Mesendoderm (in vitro differentiated cells): ENCODE measurements at regions not wholly inside any gene's neighbourhood (a gene's known extent, or its start where the extent isn't known, plus 50 kb on each side); places are given as distances from the start of the nearest gene placed in this dataset.

Experiments used
- DNase-seq: peaks from one replicate; pipeline ENCODE4 v3.0.0; 2013
- H2AK5ac ChIP-seq: 2 replicates; pipeline ENCODE4 v1.6.1; 2013; ENCODE audit warnings: low read length, inconsistent platforms
- H2BK120ac ChIP-seq: 2 replicates; pipeline ENCODE4 v1.6.1; 2013; ENCODE audit warnings: low read depth, mild to moderate bottlenecking, low read length, moderate library complexity, mixed read lengths
- H2BK15ac ChIP-seq: replicated peaks from 2 replicates; pipeline ENCODE4 v1.6.1; 2013; ENCODE audit warnings: low read depth, mild to moderate bottlenecking, moderate library complexity
- H2BK5ac ChIP-seq: 2 replicates; pipeline ENCODE4 v1.6.1; 2013; ENCODE audit warnings: low read length, inconsistent platforms
- H3K18ac ChIP-seq: 2 replicates; pipeline ENCODE4 v1.6.1; 2013; ENCODE audit warnings: mild to moderate bottlenecking, low read length, mixed read lengths
- H3K23ac ChIP-seq: one replicate; pipeline ENCODE4 v1.6.1; 2013; ENCODE audit warnings: low read length
- H3K27ac ChIP-seq: 2 replicates; pipeline ENCODE4 v1.5.1; 2013; ENCODE audit warnings: low read depth, mild to moderate bottlenecking, inconsistent platforms, low read length, moderate library complexity
- H3K27me3 ChIP-seq: 2 replicates; pipeline ENCODE4 v1.6.1; 2013; ENCODE audit warnings: low read length, control low read depth, mild to moderate bottlenecking, inconsistent platforms; ENCODE audit not compliant: insufficient read depth, poor library complexity
- H3K36me3 ChIP-seq: 2 replicates; pipeline ENCODE4 v1.6.1; 2013; ENCODE audit warnings: low read length, inconsistent platforms; ENCODE audit not compliant: control insufficient read depth, insufficient read depth
- H3K4ac ChIP-seq: one replicate; pipeline ENCODE4 v1.6.1; 2013; ENCODE audit warnings: low read depth, mild to moderate bottlenecking, low read length, moderate library complexity
- H3K4me1 ChIP-seq: 2 replicates; pipeline ENCODE4 v1.6.1; 2013; ENCODE audit warnings: low read depth, low read length, inconsistent platforms; ENCODE audit not compliant: control insufficient read depth
- H3K4me2 ChIP-seq: 2 replicates; pipeline ENCODE4 v1.6.1; 2013; ENCODE audit warnings: low read length
- H3K4me3 ChIP-seq: 2 replicates; pipeline ENCODE4 v1.5.1; 2013; ENCODE audit warnings: mild to moderate bottlenecking, low read length
- H3K56ac ChIP-seq: one replicate; pipeline ENCODE4 v1.6.1; 2013; ENCODE audit warnings: low read length
- H3K79me1 ChIP-seq: 2 replicates; pipeline ENCODE4 v1.6.1; 2013; ENCODE audit warnings: low read length, inconsistent platforms
- H3K79me2 ChIP-seq: 2 replicates; pipeline ENCODE4 v1.6.1; 2013; ENCODE audit warnings: mild to moderate bottlenecking, low read length; ENCODE audit not compliant: control insufficient read depth, insufficient read depth
- H3K9ac ChIP-seq: 2 replicates; pipeline ENCODE4 v1.6.1; 2013; ENCODE audit warnings: low read length, inconsistent platforms
- H4K5ac ChIP-seq: one replicate; pipeline ENCODE4 v1.6.1; 2013; ENCODE audit warnings: low read length
- H4K8ac ChIP-seq: one replicate; pipeline ENCODE4 v1.6.1; 2013; ENCODE audit warnings: low read depth, mild to moderate bottlenecking, control low read depth, low read length, moderate library complexity
- WGBS: extraction: QIAGEN DNeasy Blood & Tissue Kit; methylation state at CpG from one replicate; pipeline ENCODE4 v1.1.7; 2013; ENCODE audit warnings: low lambda C conversion rate, missing lambda C conversion rate; ENCODE audit not compliant: insufficient coverage; ENCODE audit errors: extremely low coverage; 5-methylcytosine and 5-hydroxymethylcytosine counted together

DNA sequence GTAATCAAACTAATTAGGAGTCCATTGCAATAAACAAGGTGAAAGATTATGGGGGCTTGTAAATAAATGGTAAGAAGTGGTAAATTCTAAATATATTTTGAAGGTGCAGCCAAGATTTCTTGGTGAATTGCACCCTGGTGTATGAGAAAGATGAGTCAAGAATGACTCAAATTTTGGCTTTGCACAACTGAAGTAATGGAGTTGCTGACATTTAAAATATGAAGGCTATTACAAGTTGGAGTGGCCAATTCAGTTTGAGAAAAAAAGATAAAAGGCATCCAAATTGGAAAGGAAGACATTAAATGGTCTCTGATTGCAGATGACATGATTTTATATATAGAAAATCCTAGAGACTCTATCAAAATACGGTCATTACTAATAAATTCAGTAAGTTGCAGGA is 2330.6 kb downstream of the MAT2B start:
- no peak overlapping the region for H2BK5ac ChIP-seq
- H4K8ac ChIP-seq: no peak overlapping the region
- no peak overlapping the region for H3K56ac ChIP-seq
- H3K9ac ChIP-seq: no peak overlapping the region
- no CpG with 5 or more reads among the region's 1 CpG for WGBS
- no peak overlapping the region for H3K27ac ChIP-seq
- H3K27me3 ChIP-seq: no peaks in the 10 kb centered on the region
- H2BK120ac ChIP-seq: no peak overlapping the region
- no peak overlapping the region for H2AK5ac ChIP-seq
- H3K18ac ChIP-seq: no peak overlapping the region
- H3K36me3 ChIP-seq: no peaks in the 10 kb centered on the region
- H3K4ac ChIP-seq: no peak overlapping the region
- H4K5ac ChIP-seq: no peak overlapping the region
- no peak overlapping the region for H3K23ac ChIP-seq
- no peak for DNase-seq
- no peak overlapping the region for H2BK15ac ChIP-seq
- H3K4me2 ChIP-seq: no peak overlapping the region
- H3K79me2 ChIP-seq: no peaks in the 10 kb centered on the region
- H3K79me1 ChIP-seq: no peaks in the 10 kb centered on the region
- H3K4me1 ChIP-seq: no peaks in the 10 kb centered on the region
- H3K4me3 ChIP-seq: no peak overlapping the region

DNA sequence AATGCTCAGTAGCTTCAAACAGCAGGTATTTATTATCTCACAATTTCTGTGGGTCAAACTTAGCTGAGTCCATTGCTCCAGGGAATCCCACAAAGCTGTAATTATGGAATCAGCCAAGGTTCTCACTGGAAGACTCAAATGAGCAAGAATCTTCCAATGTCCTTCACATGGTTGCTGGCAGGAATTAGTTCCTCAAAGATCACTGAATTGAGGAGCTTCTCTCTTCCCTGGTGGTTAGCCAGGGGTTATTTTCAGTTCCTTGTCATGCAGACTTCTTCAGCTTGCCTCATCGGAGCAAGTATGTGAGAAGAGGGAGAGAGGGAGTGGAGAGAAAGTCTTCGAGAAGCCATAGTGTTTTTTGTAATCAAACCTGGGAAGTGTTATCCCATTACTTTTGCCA is 2331.9 kb downstream of the MAT2B start:
- no peak overlapping the region for H3K9ac ChIP-seq
- H3K23ac ChIP-seq: no peak overlapping the region
- H4K8ac ChIP-seq: no peak overlapping the region
- H3K56ac ChIP-seq: no peak overlapping the region
- no peaks in the 10 kb centered on the region for H3K27me3 ChIP-seq
- H3K4me2 ChIP-seq: no peak overlapping the region
- no peak overlapping the region for H2BK120ac ChIP-seq
- no peaks in the 10 kb centered on the region for H3K4me1 ChIP-seq
- H3K79me2 ChIP-seq: no peaks in the 10 kb centered on the region
- no peak overlapping the region for H2AK5ac ChIP-seq
- no CpG with 5 or more reads among the region's 2 CpGs for WGBS
- no peak overlapping the region for H3K27ac ChIP-seq
- H2BK15ac ChIP-seq: no peak overlapping the region
- no peak overlapping the region for H3K4ac ChIP-seq
- H3K79me1 ChIP-seq: no peaks in the 10 kb centered on the region
- no peak for DNase-seq
- H3K4me3 ChIP-seq: no peak overlapping the region
- H2BK5ac ChIP-seq: no peak overlapping the region
- no peak overlapping the region for H4K5ac ChIP-seq
- no peaks in the 10 kb centered on the region for H3K36me3 ChIP-seq
- H3K18ac ChIP-seq: no peak overlapping the region

DNA sequence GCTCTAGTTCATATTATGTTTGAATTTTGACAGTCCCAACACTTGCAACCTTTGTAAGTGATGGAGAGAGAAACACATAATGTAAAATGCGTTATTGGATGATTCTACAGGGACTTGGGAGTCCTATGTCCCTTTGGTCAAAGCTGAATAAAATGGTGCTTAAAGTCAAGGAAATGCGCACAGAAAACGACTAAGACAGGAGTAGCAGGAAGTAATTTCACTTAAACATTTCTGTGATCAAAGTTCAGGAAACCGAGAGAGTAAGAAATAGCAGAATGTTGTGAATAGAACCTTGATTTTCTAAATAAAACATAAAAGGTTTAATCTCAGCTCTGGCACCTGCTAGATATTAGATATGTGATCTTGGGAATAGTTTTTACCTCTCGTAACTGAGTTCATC is 2339.2 kb downstream of the MAT2B start:
- H3K18ac ChIP-seq: no peak overlapping the region
- H3K4me1 ChIP-seq: no peaks in the 10 kb centered on the region
- H2BK15ac ChIP-seq: no peak overlapping the region
- H3K79me2 ChIP-seq: no peaks in the 10 kb centered on the region
- H3K27me3 ChIP-seq: no peaks in the 10 kb centered on the region
- no peaks in the 10 kb centered on the region for H3K36me3 ChIP-seq
- no peak overlapping the region for H3K56ac ChIP-seq
- no peak overlapping the region for H4K8ac ChIP-seq
- H3K23ac ChIP-seq: no peak overlapping the region
- WGBS: no CpG with 5 or more reads among the region's 5 CpGs
- H2BK120ac ChIP-seq: no peak overlapping the region
- H3K79me1 ChIP-seq: no peaks in the 10 kb centered on the region
- H3K4ac ChIP-seq: no peak overlapping the region
- H3K4me3 ChIP-seq: no peak overlapping the region
- H3K4me2 ChIP-seq: no peak overlapping the region
- no peak overlapping the region for H2AK5ac ChIP-seq
- no peak overlapping the region for H4K5ac ChIP-seq
- no peak overlapping the region for H3K9ac ChIP-seq
- DNase-seq: no peak
- no peak overlapping the region for H2BK5ac ChIP-seq
- no peak overlapping the region for H3K27ac ChIP-seq

DNA sequence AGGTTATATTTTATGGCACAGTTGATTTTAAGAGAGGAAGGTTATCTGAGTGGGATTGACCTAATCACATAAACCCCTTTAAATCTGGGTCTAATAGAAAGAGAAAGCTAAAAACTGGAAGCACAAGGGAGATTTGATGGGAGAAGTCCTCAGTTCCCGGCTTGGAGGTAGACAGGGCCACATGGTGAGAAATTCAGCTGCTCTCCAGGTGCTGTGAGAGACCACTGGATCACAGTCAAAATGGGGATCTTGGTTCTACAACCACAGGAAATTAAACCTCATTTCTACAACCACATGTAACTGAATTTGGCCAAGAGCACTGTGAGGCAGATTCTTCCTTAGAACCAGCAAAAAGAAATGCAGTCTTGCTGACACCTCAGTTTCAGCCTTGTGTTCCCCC is 2352.7 kb downstream of the MAT2B start:
- H3K4me3 ChIP-seq: no peak overlapping the region
- H3K18ac ChIP-seq: no peak overlapping the region
- no peaks in the 10 kb centered on the region for H3K36me3 ChIP-seq
- H3K27me3 ChIP-seq: no peaks in the 10 kb centered on the region
- no peak overlapping the region for H2BK120ac ChIP-seq
- no peak overlapping the region for H4K5ac ChIP-seq
- WGBS: no CpG with 5 or more reads among the region's 1 CpG
- H3K4me2 ChIP-seq: no peak overlapping the region
- no peaks in the 10 kb centered on the region for H3K4me1 ChIP-seq
- no peak overlapping the region for H2BK15ac ChIP-seq
- H3K27ac ChIP-seq: no peak overlapping the region
- H2BK5ac ChIP-seq: no peak overlapping the region
- H3K23ac ChIP-seq: no peak overlapping the region
- DNase-seq: no peak
- no peak overlapping the region for H3K56ac ChIP-seq
- H3K4ac ChIP-seq: no peak overlapping the region
- H3K9ac ChIP-seq: no peak overlapping the region
- H3K79me2 ChIP-seq: no peaks in the 10 kb centered on the region
- H2AK5ac ChIP-seq: no peak overlapping the region
- H4K8ac ChIP-seq: no peak overlapping the region
- no peaks in the 10 kb centered on the region for H3K79me1 ChIP-seq

DNA sequence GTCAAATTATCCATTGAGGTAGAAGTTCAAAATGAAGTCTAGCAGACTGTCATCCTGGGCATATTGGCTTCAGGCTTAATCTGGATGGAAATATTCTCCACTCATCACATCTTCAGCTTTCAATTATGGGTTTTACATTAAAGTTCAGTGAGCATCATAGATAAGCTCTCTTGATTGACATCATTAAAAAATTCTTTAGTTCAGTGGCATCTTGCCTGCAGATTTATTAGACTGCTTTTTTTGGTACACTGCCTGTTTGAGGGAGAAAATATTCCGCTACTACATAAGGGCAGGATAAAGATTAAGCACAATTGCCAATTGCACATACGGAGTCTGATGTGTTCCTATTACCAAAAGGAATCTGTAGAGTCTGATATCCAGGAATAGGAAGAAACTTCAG is 2353.8 kb downstream of the MAT2B start:
- Histone ChIP-seq H2BK5ac (no peak overlapping the region), H3K4me3 (no peak overlapping the region), H3K18ac (no peak overlapping the region), H2BK15ac (no peak overlapping the region), H3K56ac (no peak overlapping the region), H3K36me3 (no peaks in the 10 kb centered on the region), H2AK5ac (no peak overlapping the region), H3K4ac (no peak overlapping the region), H4K8ac (no peak overlapping the region), H3K23ac (no peak overlapping the region), H3K79me2 (no peaks in the 10 kb centered on the region), H2BK120ac (no peak overlapping the region), H4K5ac (no peak overlapping the region), H3K79me1 (no peaks in the 10 kb centered on the region), H3K27me3 (no peaks in the 10 kb centered on the region), H3K27ac (no peak overlapping the region), H3K9ac (no peak overlapping the region), H3K4me1 (no peaks in the 10 kb centered on the region), H3K4me2 (no peak overlapping the region)
- no peak for DNase-seq
- WGBS: no CpG with 5 or more reads among the region's 2 CpGs

DNA sequence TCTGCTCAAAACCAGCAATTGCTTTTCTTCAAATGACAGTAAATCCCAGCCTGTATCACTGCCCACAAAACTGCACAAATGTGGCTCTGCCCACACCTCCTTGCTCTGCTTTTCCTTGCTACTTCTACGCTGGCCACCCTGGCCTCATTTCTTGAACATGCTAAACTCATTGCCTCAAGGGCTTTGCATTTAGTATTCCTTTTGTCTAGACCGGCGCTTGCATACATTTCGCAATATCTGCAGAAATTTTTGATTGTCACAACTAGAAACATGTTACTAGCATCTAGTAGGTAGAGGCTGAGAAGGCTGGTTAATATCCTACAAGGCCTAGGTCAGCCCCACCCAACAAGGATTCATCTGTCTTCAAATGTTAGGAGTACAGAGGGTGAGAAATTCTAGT is 2357.8 kb downstream of the MAT2B start:
- Histone ChIP-seq H2AK5ac (no peak overlapping the region), H3K27ac (no peak overlapping the region), H2BK15ac (no peak overlapping the region), H3K27me3 (no peaks in the 10 kb centered on the region), H2BK120ac (no peak overlapping the region), H2BK5ac (no peak overlapping the region), H3K79me1 (no peaks in the 10 kb centered on the region), H3K9ac (no peak overlapping the region), H4K5ac (no peak overlapping the region), H3K56ac (no peak overlapping the region), H3K4me1 (no peaks in the 10 kb centered on the region), H3K36me3 (no peaks in the 10 kb centered on the region), H3K4me2 (no peak overlapping the region), H3K4me3 (no peak overlapping the region), H3K18ac (no peak overlapping the region), H3K23ac (no peak overlapping the region), H4K8ac (no peak overlapping the region), H3K79me2 (no peaks in the 10 kb centered on the region), H3K4ac (no peak overlapping the region)
- WGBS: no CpG with 5 or more reads among the region's 4 CpGs
- no peak for DNase-seq
